NCI-H82 (cell line): ENCODE measurements at regions not wholly inside any gene's neighbourhood (a gene's known extent, or its start where the extent isn't known, plus 50 kb on each side); places are given as distances from the start of the nearest gene placed in this dataset.
"Not testable (repeated sequence)": the region's sequence is repeated elsewhere in the genome, so short reads cannot be mapped to it uniquely, and the experiment has no call there.

Source experiments
- DNase-seq: peaks from one replicate; lab custom pipeline; 2025; lab: John Stamatoyannopoulos, UW

- no peak for DNase-seq
Measured at GRCh38 chr2:192539306-192539705, 344.6 kb upstream of the TMEFF2 start.

DNA sequence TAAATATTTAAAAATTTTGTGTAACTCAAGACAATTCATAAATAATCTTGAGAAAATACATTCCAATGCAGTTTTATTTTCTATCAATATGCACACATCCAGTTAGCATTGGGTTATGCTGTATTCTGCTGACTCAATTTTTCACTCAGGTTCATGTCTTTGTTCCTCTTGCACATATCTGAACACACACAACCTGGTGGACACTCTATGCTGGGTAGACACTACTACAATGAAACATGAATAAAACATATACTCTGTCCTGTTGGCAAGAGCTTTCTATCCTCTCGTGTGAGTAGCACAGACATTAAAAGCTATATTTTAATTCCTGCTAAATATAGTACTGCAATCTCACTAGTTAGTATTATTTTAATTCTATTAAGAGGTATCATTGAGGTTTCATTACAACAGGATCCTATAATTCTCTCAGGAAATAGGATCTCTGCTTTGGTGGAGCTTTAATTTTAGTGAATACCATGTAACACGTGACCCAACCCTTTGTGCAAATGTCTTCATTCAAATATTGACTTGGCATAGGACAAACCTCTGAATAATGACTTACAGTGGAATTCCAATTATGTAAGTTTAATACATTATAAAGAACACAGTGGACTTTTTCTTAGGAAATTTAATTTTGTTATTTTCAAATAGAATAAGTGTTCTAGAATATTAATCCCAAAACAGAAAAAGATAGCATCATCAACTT, 342.3 kb upstream of the TMEFF2 start:
- peak; percentile 73 for DNase-seq

DNA sequence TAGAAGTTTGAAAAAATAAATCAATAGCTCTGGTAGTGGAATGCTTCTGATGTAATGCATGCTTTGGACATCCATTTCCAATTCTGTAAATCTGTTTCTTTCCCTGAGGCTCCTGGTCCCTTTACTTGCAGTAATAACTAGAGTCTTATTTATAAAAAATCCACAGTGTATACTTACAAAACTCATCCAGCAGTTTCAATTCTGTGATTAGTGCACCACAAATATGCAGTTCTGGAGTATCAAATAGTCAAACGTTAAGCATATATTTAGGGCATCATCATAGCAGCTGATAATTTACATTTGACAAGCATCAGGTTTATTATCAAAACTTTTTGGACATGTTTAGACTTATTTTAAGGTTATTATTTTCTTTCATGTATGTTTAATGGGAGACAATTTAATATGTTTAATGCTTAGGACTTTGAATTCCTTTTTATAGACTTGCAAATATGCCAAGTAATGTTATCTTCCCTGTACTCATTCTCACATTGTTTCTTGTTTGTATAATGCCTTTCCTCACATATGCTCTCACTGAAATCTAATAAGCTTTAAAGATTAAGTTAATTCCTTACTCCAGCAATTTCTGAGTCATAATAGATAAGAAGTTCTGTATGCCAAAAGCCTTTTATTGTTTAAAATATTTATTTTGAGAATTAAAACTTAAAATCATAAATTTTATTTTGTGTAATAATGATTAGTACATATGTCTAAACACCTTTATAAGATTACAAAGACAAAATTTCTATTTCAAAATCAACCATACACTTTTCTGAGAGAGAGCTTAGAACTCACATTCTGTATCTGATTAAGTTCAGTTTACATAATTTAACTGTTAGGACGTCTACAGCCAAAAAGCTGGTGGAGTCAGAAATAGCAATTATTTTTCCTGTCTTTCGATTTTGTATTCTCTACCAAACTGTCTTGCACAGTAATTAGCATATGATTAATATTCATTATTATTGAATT, 341.5 kb upstream of the TMEFF2 start:
- DNase-seq: peak; percentile 73

DNA sequence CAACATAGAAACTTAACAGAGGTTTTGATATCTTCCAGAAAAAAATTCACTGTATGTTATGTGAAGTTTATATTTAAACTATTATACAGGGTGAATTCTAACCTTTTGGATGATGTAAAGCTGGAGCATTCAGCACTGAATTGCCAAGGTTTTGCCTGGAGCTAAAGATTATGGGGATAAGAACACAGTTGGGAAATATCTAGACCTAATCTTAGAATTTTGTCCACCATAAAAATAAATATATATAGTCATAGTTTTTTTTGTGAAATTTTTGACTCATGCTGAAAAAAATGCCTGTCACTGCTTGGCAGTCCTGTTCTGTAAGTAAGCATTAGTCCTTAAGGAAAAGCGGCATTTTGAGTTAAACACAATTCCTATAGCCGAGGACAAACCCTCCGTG, 339.3 kb upstream of the TMEFF2 start:
- DNase-seq: no peak

- not testable (repeated sequence) for DNase-seq
Measured at GRCh38 chr2:192524642-192525251, 330.0 kb upstream of the TMEFF2 start.

- not testable (repeated sequence) for DNase-seq
Measured at GRCh38 chr2:192524214-192524613, 329.5 kb upstream of the TMEFF2 start.

- no peak for DNase-seq
Measured at GRCh38 chr2:192515937-192516336, 321.2 kb upstream of the TMEFF2 start.

DNA sequence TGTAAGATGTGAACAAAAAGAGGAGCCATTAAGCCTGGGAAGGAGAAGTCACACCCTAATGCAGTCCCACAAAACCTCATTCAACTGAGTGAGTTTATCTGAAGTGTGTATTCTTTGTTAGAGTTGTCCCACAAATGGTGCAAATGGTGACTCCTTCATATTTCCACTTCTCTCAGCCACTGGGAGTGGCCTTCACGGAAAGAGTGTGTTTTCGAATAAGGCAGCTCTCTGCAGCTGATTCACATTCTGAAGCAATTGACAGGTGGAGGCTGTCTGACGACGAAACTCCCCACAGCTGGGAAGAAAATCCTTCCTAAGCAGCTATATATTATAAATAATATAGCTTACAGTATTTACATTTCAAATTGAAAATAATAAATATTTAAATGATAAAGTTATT, 318.8 kb upstream of the TMEFF2 start:
- DNase-seq: no peak

DNA sequence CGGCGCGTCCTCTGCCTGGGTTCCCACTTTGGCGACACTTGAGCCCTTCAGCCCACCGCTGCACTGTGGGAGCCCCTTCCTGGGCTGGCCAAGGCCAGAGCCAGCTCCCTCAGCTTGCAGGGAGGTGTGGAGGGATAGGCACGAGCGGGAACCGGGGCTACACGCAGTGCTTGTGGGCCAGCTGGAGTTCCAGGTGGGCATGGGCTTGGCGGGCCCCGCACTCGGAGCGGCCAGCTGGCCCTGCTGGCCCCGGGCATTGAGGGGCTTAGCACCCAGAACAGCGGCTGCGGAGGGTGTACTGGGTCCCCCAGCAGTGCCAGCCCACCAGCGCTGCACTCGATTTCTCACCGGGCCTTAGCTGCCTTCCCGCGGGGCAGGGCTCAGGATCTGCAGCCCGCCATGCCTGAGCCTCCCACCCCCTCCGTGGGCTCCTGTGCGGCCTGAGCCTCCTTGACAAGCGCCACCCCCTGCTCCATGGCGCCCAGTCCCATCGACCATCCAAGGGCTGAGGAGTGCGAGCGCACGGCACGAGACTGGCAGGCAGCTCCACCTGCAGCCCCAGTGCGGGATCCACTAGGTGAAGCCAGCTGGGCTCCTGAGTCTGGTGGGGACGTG, 313.2 kb upstream of the TMEFF2 start:
- DNase-seq: not testable (repeated sequence)

DNA sequence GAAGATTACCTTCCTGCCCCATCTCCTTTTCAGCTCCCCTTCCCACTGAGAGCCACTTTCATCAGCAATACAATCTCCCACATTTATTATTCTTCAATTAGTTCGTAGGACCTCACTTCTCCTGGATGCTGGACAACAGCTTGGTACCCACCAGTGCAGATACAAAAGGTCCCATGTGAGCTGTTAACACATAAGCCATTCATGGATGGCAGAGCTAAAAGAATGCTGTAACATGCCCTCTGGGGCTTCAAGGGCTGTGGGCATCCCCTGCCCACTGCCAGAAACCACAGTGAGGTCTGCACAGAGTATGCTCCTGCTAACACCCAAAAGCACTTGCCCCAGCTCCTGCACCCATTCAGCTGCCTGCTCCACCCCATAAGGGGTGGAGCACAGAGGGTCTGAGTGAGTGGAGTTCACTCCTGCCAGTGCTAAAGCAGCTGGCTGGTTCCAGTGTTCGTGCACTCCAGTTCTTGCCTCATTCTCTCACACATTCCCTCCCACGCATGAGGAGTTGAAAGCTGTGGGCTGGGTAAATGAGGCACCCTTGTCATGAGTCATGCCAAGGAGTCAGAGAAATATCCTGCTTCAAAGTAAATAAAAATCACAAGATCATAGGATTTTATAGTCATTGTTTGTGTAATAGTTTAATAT, 305.9 kb upstream of the TMEFF2 start:
- DNase-seq: no peak

GRCh38 chr2:192499476-192499875, 304.7 kb upstream of the TMEFF2 start:
- peak; percentile 31 for DNase-seq

DNA sequence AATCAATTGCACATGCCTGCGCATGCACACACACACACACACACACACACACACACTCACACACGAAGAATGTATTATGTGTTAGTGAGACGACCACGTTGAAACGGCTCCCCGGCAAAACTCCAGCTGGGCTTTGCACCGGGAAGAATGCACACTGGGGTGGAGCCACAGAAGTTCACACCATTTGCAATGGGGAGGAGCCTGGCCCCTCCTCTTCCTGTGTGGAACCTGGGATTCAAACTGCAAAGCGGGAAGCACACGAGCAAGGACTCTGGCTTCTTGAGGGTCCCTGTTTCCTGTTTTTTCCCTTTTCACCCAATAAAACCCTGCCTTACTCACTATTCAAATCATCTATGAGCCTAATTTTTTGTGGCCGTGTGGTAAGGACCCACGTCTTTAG, 304.0 kb upstream of the TMEFF2 start:
- no peak for DNase-seq

GRCh38 chr2:192488158-192488557, 293.4 kb upstream of the TMEFF2 start:
- not testable (repeated sequence) for DNase-seq

- DNase-seq: no peak
Measured at GRCh38 chr2:192487636-192488035, 292.9 kb upstream of the TMEFF2 start.

DNA sequence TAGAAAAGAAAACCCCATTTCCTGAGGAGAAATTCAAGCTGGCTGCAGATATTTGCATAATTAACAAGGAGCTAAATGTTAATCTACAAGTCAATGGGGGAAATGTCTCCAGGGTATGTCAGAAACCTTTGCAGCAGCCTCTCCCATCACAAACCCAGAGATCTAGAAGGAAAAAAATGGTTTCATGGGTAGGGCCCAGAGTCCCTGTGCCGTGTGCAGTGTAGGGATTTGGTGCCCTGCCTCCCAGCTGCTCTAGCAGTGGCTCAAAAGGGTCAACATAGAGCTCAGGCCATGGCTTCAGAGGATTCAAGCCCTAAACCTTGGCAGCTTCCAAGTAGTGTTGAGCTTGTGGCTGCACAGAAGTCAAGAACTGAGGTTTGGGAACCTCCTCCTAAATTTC, 290.2 kb upstream of the TMEFF2 start:
- DNase-seq: no peak

GRCh38 chr2:192480984-192481383, 286.3 kb upstream of the TMEFF2 start:
- DNase-seq: no peak

DNA sequence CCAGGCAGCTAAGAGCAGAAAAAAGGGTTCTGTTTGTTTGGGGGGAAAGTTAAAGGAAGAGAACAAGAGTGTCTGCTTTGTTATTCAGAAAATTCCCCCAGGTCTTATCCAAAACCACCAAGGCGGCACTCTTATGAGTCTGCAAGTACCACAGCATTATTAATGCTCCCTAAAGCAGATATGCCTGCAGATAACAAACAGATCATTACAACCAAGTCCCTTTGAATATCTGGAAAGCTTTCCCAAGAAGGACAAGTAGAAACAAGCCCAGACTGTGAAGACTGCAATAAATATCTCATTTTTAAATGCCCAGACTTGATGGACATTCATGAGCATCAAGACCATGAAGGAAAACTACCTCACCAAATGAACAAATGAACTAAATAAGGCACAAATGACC, 278.6 kb upstream of the TMEFF2 start:
- DNase-seq: no peak

- no peak for DNase-seq
Measured at GRCh38 chr2:192471982-192472381, 277.2 kb upstream of the TMEFF2 start.

DNA sequence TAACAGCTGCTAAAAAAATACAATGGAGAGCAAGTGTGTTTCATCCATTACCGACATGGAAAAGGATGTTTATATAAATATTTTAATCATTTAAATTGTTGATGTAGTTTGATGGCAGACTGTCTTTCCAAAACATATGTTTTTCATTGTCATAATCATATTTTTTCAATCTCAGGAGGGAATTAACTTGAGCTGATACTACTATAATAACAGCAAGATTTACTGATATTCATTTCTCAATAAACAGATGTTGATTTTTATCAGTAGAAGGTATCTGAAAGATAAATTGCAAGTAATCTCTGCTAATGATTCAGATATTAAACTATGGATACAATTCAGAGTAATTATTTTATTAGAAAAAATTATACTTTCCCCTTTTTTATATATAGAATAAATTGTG, 274.9 kb upstream of the TMEFF2 start:
- no peak for DNase-seq

- DNase-seq: no peak
Measured at GRCh38 chr2:192467953-192468660, 273.4 kb upstream of the TMEFF2 start.

DNA sequence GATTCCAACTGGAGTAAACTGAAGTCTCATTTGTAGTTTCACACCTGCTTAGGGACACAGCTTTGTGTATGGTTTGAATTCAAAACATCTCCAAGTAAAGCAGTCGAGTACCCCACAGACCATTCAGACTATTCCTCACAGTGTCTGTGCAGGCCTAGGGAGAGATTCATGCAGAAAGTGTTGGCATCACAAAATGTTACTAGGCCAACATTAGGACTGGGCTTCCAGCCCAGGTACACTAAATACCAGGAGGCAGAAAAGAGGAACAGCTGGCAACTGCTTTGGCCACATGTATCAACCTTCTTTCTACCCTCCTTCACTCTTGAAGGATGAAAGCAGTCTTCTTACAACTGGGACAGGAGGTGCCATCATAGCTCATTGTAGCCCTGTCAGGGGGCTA, 270.4 kb upstream of the TMEFF2 start:
- no peak for DNase-seq
